ENCODE measurements at regions not wholly inside any gene's neighbourhood (a gene's known extent, or its start where the extent isn't known, plus 50 kb on each side); places are given as distances from the start of the nearest gene placed in this dataset.

DNA sequence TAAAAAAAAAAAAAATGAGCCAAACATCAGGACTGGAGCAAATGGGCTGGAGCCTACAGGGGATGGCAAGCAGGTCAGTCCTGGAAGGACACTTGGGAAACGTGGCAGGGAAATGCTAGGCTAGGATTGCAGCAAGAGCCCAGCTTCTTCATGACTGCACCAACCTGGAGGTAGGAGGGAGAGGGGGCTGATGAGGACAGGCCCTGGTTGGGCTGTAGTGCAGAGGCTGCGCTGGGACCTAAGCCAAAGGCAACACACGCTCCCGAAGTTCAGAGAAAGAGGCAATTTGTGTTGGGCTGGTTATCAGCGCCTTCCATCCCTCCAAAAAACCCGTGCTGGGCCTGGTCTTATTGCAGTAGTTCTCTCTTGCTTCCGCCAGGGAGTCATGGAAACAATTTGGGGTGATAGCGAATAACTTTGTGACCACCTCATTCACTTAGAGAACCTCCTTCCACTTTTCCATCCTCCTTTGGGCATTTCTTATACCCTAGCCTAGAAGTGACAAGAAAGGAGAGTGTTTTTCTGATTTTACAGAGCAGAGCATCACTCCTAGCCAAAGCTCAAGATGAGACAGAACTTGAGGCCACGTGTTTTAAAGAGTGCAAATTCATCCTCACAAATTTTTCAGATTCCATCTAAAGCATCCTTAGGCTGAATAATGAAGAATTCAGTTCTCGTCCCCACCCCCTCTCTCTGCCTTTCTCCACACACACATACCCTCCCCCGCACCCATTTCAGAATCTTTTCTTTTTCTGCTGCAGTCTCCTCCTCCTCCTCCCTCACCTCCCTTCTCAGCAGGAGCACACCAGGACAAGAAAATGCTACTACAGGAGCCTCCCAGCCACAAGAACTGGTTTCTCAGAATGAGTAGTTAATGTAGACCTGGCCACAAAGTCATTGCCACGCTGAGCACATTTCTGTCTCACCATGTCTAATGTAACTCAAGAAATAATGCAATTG, 61.3 kb upstream of the CALM2 start (continued):
- TF ChIP-seq JUND (IDR thresholded peaks at IDR 0.05; ENCODE audit: borderline replicate concordance, low read depth, low read length) (peak; percentile 60; the same call in 1 of the 2 replicates), JUND (tag; IDR thresholded peaks at IDR 0.05; ENCODE audit: borderline replicate concordance, low read depth, low read length) (peak; percentile 57; the same call in 1 of the 3 replicates), ZFP1 (CRISPR knock-in tag; IDR thresholded peaks at IDR 0.05) (no peak), ZNF699 (CRISPR knock-in tag; IDR thresholded peaks at IDR 0.05; ENCODE audit: insufficient replicate concordance) (no peak), ZNF449 (CRISPR knock-in tag; IDR thresholded peaks at IDR 0.05) (peak; percentile 81; the same call in 1 of the 2 replicates), ZNF584 (CRISPR knock-in tag; IDR thresholded peaks at IDR 0.05; ENCODE audit: low read depth) (no peak), TCF3 (CRISPR knock-in tag; IDR thresholded peaks at IDR 0.05) (peak; percentile 83), ZNF589 (CRISPR knock-in tag; IDR thresholded peaks at IDR 0.05; ENCODE audit: low read depth) (0 out of 2 replicates have a peak, but pooled peaks have one; percentile 43), SOX6 (IDR thresholded peaks at IDR 0.05) (peak; percentile 75), CREB1 (IDR thresholded peaks at IDR 0.05) (no peak), CREB1 (CRISPR knock-in tag; IDR thresholded peaks at IDR 0.05) (0 out of 2 replicates have a peak, but pooled peaks have one; percentile 17), L3MBTL2 (IDR thresholded peaks at IDR 0.05) (peak; percentile 92), RBM15 (IDR thresholded peaks at IDR 0.05; ENCODE audit: insufficient read depth, low read length) (no peak), CREBBP (IDR thresholded peaks at IDR 0.05; ENCODE audit: low read depth, low read length) (no peak), SIN3A (IDR thresholded peaks at IDR 0.05; ENCODE audit: borderline replicate concordance in 2 of 2, control insufficient read depth in 1 of 2, low read depth in 2 of 2, low read length in 2 of 2) (no peak), CXXC5 (CRISPR knock-in tag; IDR thresholded peaks at IDR 0.05) (peak; percentile 81)
- TF ChIP-seq, protein P1, sequence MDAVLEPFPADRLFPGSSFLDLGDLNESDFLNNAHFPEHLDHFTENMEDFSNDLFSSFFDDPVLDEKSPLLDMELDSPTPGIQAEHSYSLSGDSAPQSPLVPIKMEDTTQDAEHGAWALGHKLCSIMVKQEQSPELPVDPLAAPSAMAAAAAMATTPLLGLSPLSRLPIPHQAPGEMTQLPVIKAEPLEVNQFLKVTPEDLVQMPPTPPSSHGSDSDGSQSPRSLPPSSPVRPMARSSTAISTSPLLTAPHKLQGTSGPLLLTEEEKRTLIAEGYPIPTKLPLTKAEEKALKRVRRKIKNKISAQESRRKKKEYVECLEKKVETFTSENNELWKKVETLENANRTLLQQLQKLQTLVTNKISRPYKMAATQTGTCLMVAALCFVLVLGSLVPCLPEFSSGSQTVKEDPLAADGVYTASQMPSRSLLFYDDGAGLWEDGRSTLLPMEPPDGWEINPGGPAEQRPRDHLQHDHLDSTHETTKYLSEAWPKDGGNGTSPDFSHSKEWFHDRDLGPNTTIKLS (IDR thresholded peaks at IDR 0.05; ENCODE audit: borderline replicate concordance, low read depth), result 0 out of 2 replicates have a peak, but pooled peaks have one; percentile 14
- TF ChIP-seq, protein P2, sequence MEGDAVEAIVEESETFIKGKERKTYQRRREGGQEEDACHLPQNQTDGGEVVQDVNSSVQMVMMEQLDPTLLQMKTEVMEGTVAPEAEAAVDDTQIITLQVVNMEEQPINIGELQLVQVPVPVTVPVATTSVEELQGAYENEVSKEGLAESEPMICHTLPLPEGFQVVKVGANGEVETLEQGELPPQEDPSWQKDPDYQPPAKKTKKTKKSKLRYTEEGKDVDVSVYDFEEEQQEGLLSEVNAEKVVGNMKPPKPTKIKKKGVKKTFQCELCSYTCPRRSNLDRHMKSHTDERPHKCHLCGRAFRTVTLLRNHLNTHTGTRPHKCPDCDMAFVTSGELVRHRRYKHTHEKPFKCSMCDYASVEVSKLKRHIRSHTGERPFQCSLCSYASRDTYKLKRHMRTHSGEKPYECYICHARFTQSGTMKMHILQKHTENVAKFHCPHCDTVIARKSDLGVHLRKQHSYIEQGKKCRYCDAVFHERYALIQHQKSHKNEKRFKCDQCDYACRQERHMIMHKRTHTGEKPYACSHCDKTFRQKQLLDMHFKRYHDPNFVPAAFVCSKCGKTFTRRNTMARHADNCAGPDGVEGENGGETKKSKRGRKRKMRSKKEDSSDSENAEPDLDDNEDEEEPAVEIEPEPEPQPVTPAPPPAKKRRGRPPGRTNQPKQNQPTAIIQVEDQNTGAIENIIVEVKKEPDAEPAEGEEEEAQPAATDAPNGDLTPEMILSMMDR (IDR thresholded peaks at IDR 0.05 in 2 of 3, conservative IDR thresholded peaks at IDR 0.05 in 1 of 3; ENCODE audit: insufficient read depth in 2 of 3, low read depth in 1 of 3, low read length in 3 of 3), result peak; percentile 6 to 41 (median 12); a peak in 2 of 6 replicates
- TF ChIP-seq, protein P3, sequence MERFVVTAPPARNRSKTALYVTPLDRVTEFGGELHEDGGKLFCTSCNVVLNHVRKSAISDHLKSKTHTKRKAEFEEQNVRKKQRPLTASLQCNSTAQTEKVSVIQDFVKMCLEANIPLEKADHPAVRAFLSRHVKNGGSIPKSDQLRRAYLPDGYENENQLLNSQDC (CRISPR knock-in tag; IDR thresholded peaks at IDR 0.05), result no peak
- TF ChIP-seq, protein P4, sequence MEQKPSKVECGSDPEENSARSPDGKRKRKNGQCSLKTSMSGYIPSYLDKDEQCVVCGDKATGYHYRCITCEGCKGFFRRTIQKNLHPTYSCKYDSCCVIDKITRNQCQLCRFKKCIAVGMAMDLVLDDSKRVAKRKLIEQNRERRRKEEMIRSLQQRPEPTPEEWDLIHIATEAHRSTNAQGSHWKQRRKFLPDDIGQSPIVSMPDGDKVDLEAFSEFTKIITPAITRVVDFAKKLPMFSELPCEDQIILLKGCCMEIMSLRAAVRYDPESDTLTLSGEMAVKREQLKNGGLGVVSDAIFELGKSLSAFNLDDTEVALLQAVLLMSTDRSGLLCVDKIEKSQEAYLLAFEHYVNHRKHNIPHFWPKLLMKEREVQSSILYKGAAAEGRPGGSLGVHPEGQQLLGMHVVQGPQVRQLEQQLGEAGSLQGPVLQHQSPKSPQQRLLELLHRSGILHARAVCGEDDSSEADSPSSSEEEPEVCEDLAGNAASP (IDR thresholded peaks at IDR 0.05), result no peak

Data from K562 (cell line).